CD4-positive, CD25-positive, alpha-beta regulatory T cell (primary cell): ENCODE measurements at regions not wholly inside any gene's neighbourhood (a gene's known extent, or its start where the extent isn't known, plus 50 kb on each side); places are given as distances from the start of the nearest gene placed in this dataset.
A peak's percentile ranks its signal among the peaks of the same experiment; 100 is the strongest.
"Not testable (repeated sequence)": the region's sequence is repeated elsewhere in the genome, so short reads cannot be mapped to it uniquely, and the experiment has no call there.

Source experiments
- ATAC-seq, 2 donors: fragments of 150-1000 bp; cut with Tn5 transposase; one replicate each; pipeline ENCODE4 v1.10.0; 2021; ENCODE audit warnings: low read depth in 2 of 2, moderate number of reproducible peaks in 2 of 2, moderate library complexity in 1 of 2
- DNase-seq, 3 donors: peaks; one replicate each; pipeline versions ENCODE4 v3.0.0 to v3.0.0-alpha.2; 2012 to 2022; ENCODE audit warnings: mixed read lengths in 1 of 3
- H3K27ac ChIP-seq: one replicate; pipeline ENCODE4 v1.7.0; 2013; ENCODE audit warnings: mild to moderate bottlenecking, low read length; ENCODE audit not compliant: insufficient read depth, poor library complexity, severe bottlenecking
- H3K27me3 ChIP-seq: one replicate; pipeline ENCODE4 v1.7.0; 2013; ENCODE audit warnings: low read length; ENCODE audit not compliant: control insufficient read depth, insufficient read depth
- H3K36me3 ChIP-seq: one replicate; pipeline ENCODE4 v1.7.0; 2013; ENCODE audit warnings: mild to moderate bottlenecking, low read length, moderate library complexity; ENCODE audit not compliant: control insufficient read depth, insufficient read depth
- H3K4me1 ChIP-seq: 2 replicates; pipeline ENCODE4 v1.7.0; 2013; ENCODE audit warnings: mild to moderate bottlenecking, low read length; ENCODE audit not compliant: insufficient read depth, control insufficient read depth, poor library complexity, severe bottlenecking
- H3K4me3 ChIP-seq: one replicate; pipeline ENCODE4 v1.7.0; 2013; ENCODE audit warnings: low read depth, mild to moderate bottlenecking, low read length, moderate library complexity
- H3K9me3 ChIP-seq, 2 experiments: 1 replicate in 1 of 2; 2 replicates in 1 of 2; pipeline ENCODE4 v1.7.0; 2013; ENCODE audit warnings: low read length in 2 of 2, mild to moderate bottlenecking in 1 of 2, moderate library complexity in 1 of 2; ENCODE audit not compliant: control insufficient read depth in 2 of 2
- H3K27ac Mint-ChIP-seq, 3 donors: one replicate each; pipeline ENCODE4 v1.8.0; 2020 to 2022; ENCODE audit warnings: mild to moderate bottlenecking in 3 of 3, mixed read lengths in 3 of 3, moderate library complexity in 2 of 3
- H3K27me3 Mint-ChIP-seq: one replicate; pipeline ENCODE4 v1.8.0; 2022; ENCODE audit warnings: mild to moderate bottlenecking, mixed read lengths
- H3K36me3 Mint-ChIP-seq: one replicate; pipeline ENCODE4 v1.8.0; 2020; ENCODE audit warnings: mixed read lengths
- H3K4me1 Mint-ChIP-seq, 4 donors: one replicate each; pipeline ENCODE4 v1.8.0; 2020 to 2022; ENCODE audit warnings: mixed read lengths in 4 of 4, mild to moderate bottlenecking in 1 of 4
- H3K4me3 Mint-ChIP-seq, 4 donors: one replicate each; pipeline ENCODE4 v1.8.0; 2020 to 2022; ENCODE audit warnings: mild to moderate bottlenecking in 4 of 4, mixed read lengths in 4 of 4, moderate library complexity in 3 of 4
- H3K9me3 Mint-ChIP-seq, 7 donors: one replicate each; pipeline ENCODE4 v1.8.0; 2020 to 2022; ENCODE audit warnings: mixed read lengths in 7 of 7, mild to moderate bottlenecking in 3 of 7, moderate library complexity in 2 of 7

DNA sequence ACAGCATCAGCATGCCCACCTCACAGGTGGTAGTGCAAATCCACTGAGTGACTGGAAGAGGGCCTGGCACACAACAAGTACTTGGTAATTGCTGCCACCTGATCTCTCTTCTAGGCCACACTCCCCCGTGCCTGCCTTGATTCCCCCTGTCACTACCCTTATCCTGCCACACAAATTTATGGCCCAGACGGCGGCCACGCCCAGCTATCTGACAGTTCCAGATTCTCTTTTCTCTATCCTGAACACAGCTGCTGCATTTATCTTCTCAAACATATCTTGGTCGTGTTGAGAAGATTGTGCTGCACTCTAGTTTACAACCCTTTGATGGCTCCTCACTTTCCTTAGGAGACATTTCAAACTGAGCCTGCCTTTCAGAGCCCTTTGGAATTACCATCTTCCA, 585.2 kb downstream of the NTRK3 start:
- H3K4me3 Mint-ChIP-seq = no peak overlapping the region
- H3K4me1 ChIP-seq = no peaks in the 10 kb centered on the region
- peaks cover 0 to 16% (median 10%) of the 10 kb centered on the region in 7 donors for H3K9me3 Mint-ChIP-seq
- no peaks in the 10 kb centered on the region for H3K36me3 Mint-ChIP-seq
- no peak for DNase-seq
- no peak overlapping the region for H3K27ac ChIP-seq
- H3K4me1 Mint-ChIP-seq = no peaks in the 10 kb centered on the region
- peaks cover 6 to 9% of the 10 kb centered on the region in 2 experiments for H3K9me3 ChIP-seq
- no peaks in the 10 kb centered on the region for H3K27me3 Mint-ChIP-seq
- no peak overlapping the region for H3K4me3 ChIP-seq
- ATAC-seq = no peak
- H3K27me3 ChIP-seq = no peaks in the 10 kb centered on the region
- H3K36me3 ChIP-seq = no peaks in the 10 kb centered on the region
- H3K27ac Mint-ChIP-seq = peak overlapping the region in 1 of 3 donors; percentile 61

- no peak overlapping the region for H3K27ac Mint-ChIP-seq
- no peak for ATAC-seq
Observed at GRCh38 chr15:87669846-87670245, 586.7 kb downstream of the NTRK3 start.

DNA sequence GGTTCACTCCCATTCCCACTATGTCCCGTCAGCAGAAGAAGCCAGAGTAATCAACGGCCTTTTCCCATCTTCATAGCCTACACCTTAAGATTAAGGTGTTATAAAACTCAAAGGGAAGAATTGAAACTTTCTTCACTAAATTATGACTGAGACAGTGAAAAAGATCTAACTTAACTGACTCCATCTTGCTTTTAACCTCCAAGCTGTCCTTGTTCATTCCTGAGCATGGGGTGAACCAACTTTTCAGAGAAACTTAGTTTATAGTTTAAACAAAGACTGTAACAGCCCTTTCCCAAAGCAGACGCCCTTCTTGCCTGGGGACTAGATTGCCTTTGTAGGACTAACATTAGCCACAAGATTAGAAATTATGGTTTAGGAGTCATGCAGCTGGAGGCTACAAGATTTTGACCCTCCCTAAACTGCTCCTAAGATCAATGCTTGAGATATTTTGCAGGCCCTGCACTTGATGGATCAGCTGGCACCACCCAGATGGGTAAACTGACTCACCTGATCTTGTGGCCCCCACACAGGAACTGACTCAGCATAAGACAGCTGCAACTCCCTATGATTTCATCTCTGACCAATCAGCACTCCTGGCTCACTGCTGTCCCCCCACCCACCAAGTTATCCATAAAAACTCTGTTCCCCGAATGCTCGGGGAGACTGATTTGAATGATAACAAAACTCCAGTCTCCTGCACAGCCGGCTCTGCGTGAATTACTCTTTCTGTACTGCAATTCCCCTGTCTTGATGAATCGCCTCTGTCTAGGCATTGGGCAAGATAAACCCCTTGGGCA, 587.6 kb downstream of the NTRK3 start:
- ATAC-seq, H3K27ac ChIP-seq, H3K4me1 ChIP-seq, H3K4me1 Mint-ChIP-seq, H3K9me3 ChIP-seq, H3K36me3 ChIP-seq, H3K4me3 Mint-ChIP-seq, H3K27me3 ChIP-seq, H3K4me3 ChIP-seq, DNase-seq, H3K27me3 Mint-ChIP-seq, H3K36me3 Mint-ChIP-seq: not testable (repeated sequence)
- Mint-ChIP-seq H3K9me3 (peaks cover 0 to 16% (median 5%) of the 10 kb centered on the region in 7 donors), H3K27ac (peak overlapping the region in 1 of 3 donors; percentile 67)

More at GRCh38 chr15:87669846-87670245, 586.7 kb downstream of the NTRK3 start:
- Histone ChIP-seq H3K4me3 (no peak overlapping the region), H3K9me3 (peaks cover 6 to 9% of the 10 kb centered on the region in 2 experiments), H3K27ac (no peak overlapping the region), H3K4me1 (no peaks in the 10 kb centered on the region), H3K36me3 (no peaks in the 10 kb centered on the region), H3K27me3 (no peaks in the 10 kb centered on the region)
- no peaks in the 10 kb centered on the region for H3K36me3 Mint-ChIP-seq
- peak overlapping the region in 1 of 4 donors; percentile 71 for H3K4me3 Mint-ChIP-seq
- no peak for DNase-seq
- peaks cover 0 to 16% (median 5%) of the 10 kb centered on the region in 7 donors for H3K9me3 Mint-ChIP-seq
- no peaks in the 10 kb centered on the region for H3K27me3 Mint-ChIP-seq
- H3K4me1 Mint-ChIP-seq = no peaks in the 10 kb centered on the region

DNA sequence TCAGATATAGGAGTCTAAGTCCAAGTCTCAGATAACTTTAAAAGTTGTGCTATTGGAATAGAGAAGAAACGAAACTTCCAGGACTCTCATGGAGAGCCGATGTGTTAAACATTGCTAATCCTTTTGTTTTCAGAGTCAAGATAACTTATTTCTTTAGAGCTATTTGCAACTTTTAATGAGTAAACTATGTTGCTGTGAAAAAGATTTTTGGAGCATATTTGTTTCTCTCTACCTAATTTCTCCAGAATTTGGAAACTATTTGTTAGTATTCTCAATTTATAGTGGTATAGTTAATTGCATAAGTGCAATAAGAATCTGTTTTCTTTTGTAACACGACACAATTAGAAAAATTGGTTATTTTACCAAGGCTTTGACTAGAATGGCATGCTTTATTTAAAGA, 588.9 kb downstream of the NTRK3 start:
- peaks cover 6 to 9% of the 10 kb centered on the region in 2 experiments for H3K9me3 ChIP-seq
- ATAC-seq (no peak), DNase-seq (no peak)
- Mint-ChIP-seq H3K9me3 (peaks cover 0 to 22% (median 6%) of the 10 kb centered on the region in 7 donors), H3K27me3 (no peaks in the 10 kb centered on the region), H3K4me3 (no peak overlapping the region), H3K4me1 (no peaks in the 10 kb centered on the region), H3K36me3 (no peaks in the 10 kb centered on the region), H3K27ac (no peak overlapping the region)
- no peak overlapping the region for H3K4me3 ChIP-seq
- no peak overlapping the region for H3K27ac ChIP-seq
- H3K4me1 ChIP-seq = no peaks in the 10 kb centered on the region
- H3K36me3 ChIP-seq = no peaks in the 10 kb centered on the region
- no peaks in the 10 kb centered on the region for H3K27me3 ChIP-seq

DNA sequence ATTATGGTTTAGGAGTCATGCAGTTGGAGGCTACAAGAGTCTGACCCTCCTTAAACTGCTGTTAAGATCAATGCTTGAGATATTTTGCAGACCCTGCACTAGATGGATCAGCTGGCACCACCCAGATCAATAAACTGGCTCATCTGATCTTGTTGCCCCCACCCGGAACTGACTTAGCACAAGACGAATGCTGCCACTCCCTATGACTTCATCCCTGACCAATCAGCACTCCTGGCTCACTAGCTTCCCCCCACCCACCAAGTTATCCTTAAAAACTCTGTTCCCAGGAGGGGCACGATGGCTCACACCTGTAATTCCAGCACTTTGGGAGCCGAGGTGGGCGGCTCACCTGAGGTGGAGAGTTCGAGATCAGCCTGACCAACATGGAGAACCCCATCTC, 594.0 kb downstream of the NTRK3 start:
- Mint-ChIP-seq H3K36me3 (no peaks in the 10 kb centered on the region), H3K4me1 (no peaks in the 10 kb centered on the region), H3K27me3 (no peaks in the 10 kb centered on the region), H3K27ac (no peak overlapping the region), H3K9me3 (peaks cover 0 to 7% (median 3%) of the 10 kb centered on the region in 7 donors), H3K4me3 (no peak overlapping the region)
- peaks cover 0 to 3% of the 10 kb centered on the region in 2 experiments for H3K9me3 ChIP-seq
- no peak overlapping the region for H3K4me3 ChIP-seq
- no peaks in the 10 kb centered on the region for H3K36me3 ChIP-seq
- DNase-seq (no peak), ATAC-seq (no peak)
- H3K27ac ChIP-seq = no peak overlapping the region
- H3K27me3 ChIP-seq = no peaks in the 10 kb centered on the region
- H3K4me1 ChIP-seq = no peaks in the 10 kb centered on the region

GRCh38 chr15:87661454-87662355, 594.8 kb downstream of the NTRK3 start:
- H3K27me3 Mint-ChIP-seq = no peaks in the 10 kb centered on the region
- no peak overlapping the region for H3K27ac ChIP-seq
- DNase-seq (no peak), ATAC-seq (no peak)
- H3K4me3 Mint-ChIP-seq = no peak overlapping the region
- no peaks in the 10 kb centered on the region for H3K27me3 ChIP-seq
- no peaks in the 10 kb centered on the region for H3K36me3 ChIP-seq
- H3K4me1 ChIP-seq = no peaks in the 10 kb centered on the region
- H3K4me1 Mint-ChIP-seq = no peaks in the 10 kb centered on the region
- H3K4me3 ChIP-seq = no peak overlapping the region
- H3K27ac Mint-ChIP-seq = peak overlapping the region in 1 of 3 donors; percentile 72
- peaks cover 0 to 7% (median 3%) of the 10 kb centered on the region in 7 donors for H3K9me3 Mint-ChIP-seq
- H3K36me3 Mint-ChIP-seq = no peaks in the 10 kb centered on the region
- no peaks in the 10 kb centered on the region for H3K9me3 ChIP-seq

GRCh38 chr15:87660251-87661129, 596.0 kb downstream of the NTRK3 start:
- ATAC-seq (no peak), DNase-seq (no peak)
- Histone ChIP-seq H3K27ac (no peak overlapping the region), H3K36me3 (no peaks in the 10 kb centered on the region), H3K4me1 (no peaks in the 10 kb centered on the region), H3K4me3 (no peak overlapping the region), H3K27me3 (no peaks in the 10 kb centered on the region), H3K9me3 (no peaks in the 10 kb centered on the region)
- H3K4me3 Mint-ChIP-seq = no peak overlapping the region
- H3K27me3 Mint-ChIP-seq = no peaks in the 10 kb centered on the region
- H3K9me3 Mint-ChIP-seq = peaks cover 0 to 7% (median 3%) of the 10 kb centered on the region in 7 donors
- peak overlapping the region in 1 of 3 donors; percentile 72 for H3K27ac Mint-ChIP-seq
- no peaks in the 10 kb centered on the region for H3K36me3 Mint-ChIP-seq
- H3K4me1 Mint-ChIP-seq = no peaks in the 10 kb centered on the region
